NB4 (cell line): ENCODE measurements at regions not wholly inside any gene's neighbourhood (a gene's known extent, or its start where the extent isn't known, plus 50 kb on each side); places are given as distances from the start of the nearest gene placed in this dataset.

Experiments
- POLR2A ChIP-seq: IDR thresholded peaks from 2 replicates; pipeline ENCODE4 v1.6.1; 2011; ENCODE audit warnings: mild to moderate bottlenecking; ENCODE audit not compliant: insufficient read length; ENCODE audit errors: extremely low read depth
- TF ChIP-seq, protein P1 (sequence below): IDR thresholded peaks from one replicate; pipeline ENCODE4 v1.5.1; 2012; ENCODE audit warnings: low read depth, low read length
- TF ChIP-seq, protein P2 (sequence below): IDR thresholded peaks from 2 replicates; pipeline ENCODE4 v1.6.1; 2011; ENCODE audit warnings: low read depth, low read length

DNA sequence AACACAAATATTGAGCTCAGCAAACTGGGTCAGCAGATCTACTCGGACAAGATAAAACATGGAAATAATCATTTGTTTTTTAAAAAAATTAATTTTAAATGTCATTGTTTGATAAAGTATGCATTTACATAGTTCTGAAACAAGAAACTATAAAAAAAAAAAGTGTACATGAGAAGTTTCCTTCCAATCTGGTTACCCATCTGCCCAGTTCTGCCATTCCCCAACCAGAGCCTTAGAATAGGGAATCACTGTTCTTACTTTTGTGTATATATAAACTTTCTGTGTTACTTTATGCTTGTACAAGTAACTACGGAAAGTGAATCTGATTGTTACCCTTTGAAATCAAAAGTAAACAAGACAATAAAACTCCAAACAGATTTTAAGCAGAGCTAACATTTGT is 791.4 kb downstream of the HACE1 start:
- TF ChIP-seq, protein P1, sequence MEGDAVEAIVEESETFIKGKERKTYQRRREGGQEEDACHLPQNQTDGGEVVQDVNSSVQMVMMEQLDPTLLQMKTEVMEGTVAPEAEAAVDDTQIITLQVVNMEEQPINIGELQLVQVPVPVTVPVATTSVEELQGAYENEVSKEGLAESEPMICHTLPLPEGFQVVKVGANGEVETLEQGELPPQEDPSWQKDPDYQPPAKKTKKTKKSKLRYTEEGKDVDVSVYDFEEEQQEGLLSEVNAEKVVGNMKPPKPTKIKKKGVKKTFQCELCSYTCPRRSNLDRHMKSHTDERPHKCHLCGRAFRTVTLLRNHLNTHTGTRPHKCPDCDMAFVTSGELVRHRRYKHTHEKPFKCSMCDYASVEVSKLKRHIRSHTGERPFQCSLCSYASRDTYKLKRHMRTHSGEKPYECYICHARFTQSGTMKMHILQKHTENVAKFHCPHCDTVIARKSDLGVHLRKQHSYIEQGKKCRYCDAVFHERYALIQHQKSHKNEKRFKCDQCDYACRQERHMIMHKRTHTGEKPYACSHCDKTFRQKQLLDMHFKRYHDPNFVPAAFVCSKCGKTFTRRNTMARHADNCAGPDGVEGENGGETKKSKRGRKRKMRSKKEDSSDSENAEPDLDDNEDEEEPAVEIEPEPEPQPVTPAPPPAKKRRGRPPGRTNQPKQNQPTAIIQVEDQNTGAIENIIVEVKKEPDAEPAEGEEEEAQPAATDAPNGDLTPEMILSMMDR: no peak
- TF ChIP-seq, protein P2, sequence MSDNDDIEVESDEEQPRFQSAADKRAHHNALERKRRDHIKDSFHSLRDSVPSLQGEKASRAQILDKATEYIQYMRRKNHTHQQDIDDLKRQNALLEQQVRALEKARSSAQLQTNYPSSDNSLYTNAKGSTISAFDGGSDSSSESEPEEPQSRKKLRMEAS: no peak
- TF ChIP-seq POLR2A: no peak
